HepG2 (cell line): ENCODE measurements at regions not wholly inside any gene's neighbourhood (a gene's known extent, or its start where the extent isn't known, plus 50 kb on each side); places are given as distances from the start of the nearest gene placed in this dataset.

ENCODE experiments used
- DNMT1 ChIP-seq: sonication (generic); formaldehyde crosslinking; IDR thresholded peaks from 2 replicates; pipeline ENCODE4 v1.5.1; 2020; ENCODE audit warnings: mild to moderate bottlenecking, missing genetic modification reagents
- KLF13 ChIP-seq: sonication (generic); formaldehyde crosslinking; IDR thresholded peaks from 2 replicates; pipeline ENCODE4 v1.4.0; 2020; ENCODE audit warnings: mild to moderate bottlenecking, missing genetic modification reagents
- TF ChIP-seq, protein P1 (sequence below): sonication (generic); formaldehyde crosslinking; IDR thresholded peaks from 2 replicates; pipeline ENCODE4 v1.4.0; 2020; ENCODE audit warnings: missing genetic modification reagents
- TF ChIP-seq, protein P2 (sequence below): sonication (generic); formaldehyde crosslinking; IDR thresholded peaks from 2 replicates; pipeline ENCODE4 v1.5.0; 2020; ENCODE audit warnings: mild to moderate bottlenecking, missing genetic modification reagents, moderate library complexity

DNA sequence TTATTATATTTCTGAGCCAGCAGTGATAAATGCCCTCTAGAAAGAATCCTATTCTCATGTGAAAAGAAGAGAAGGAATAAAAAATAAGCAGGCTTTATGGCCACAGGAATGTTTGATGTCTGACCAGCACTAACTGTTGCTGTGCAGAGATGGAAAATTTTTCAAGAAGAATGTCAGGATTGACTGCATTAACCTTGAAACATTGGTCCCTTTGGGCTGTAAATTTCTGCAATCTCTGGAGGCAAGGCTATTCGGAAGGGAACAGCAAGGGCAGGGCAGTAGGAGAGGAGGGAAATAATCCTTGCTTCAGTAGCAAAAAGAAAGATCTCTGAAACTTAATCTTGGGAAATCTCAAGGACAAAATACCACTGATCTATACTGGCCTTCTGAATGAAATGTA, 415.2 kb downstream of the DNAH5 start:
- TF ChIP-seq KLF13 (CRISPR knock-in tag) (no peak), DNMT1 (CRISPR knock-in tag) (no peak)
- TF ChIP-seq, protein P1, sequence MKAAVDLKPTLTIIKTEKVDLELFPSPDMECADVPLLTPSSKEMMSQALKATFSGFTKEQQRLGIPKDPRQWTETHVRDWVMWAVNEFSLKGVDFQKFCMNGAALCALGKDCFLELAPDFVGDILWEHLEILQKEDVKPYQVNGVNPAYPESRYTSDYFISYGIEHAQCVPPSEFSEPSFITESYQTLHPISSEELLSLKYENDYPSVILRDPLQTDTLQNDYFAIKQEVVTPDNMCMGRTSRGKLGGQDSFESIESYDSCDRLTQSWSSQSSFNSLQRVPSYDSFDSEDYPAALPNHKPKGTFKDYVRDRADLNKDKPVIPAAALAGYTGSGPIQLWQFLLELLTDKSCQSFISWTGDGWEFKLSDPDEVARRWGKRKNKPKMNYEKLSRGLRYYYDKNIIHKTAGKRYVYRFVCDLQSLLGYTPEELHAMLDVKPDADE (CRISPR knock-in tag) = no peak
- TF ChIP-seq, protein P2, sequence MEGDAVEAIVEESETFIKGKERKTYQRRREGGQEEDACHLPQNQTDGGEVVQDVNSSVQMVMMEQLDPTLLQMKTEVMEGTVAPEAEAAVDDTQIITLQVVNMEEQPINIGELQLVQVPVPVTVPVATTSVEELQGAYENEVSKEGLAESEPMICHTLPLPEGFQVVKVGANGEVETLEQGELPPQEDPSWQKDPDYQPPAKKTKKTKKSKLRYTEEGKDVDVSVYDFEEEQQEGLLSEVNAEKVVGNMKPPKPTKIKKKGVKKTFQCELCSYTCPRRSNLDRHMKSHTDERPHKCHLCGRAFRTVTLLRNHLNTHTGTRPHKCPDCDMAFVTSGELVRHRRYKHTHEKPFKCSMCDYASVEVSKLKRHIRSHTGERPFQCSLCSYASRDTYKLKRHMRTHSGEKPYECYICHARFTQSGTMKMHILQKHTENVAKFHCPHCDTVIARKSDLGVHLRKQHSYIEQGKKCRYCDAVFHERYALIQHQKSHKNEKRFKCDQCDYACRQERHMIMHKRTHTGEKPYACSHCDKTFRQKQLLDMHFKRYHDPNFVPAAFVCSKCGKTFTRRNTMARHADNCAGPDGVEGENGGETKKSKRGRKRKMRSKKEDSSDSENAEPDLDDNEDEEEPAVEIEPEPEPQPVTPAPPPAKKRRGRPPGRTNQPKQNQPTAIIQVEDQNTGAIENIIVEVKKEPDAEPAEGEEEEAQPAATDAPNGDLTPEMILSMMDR (CRISPR knock-in tag) = no peak
